ENCODE measurements at regions not wholly inside any gene's neighbourhood (a gene's known extent, or its start where the extent isn't known, plus 50 kb on each side); places are given as distances from the start of the nearest gene placed in this dataset.

GRCh38 chr11:103842191-103842590 lies 194.2 kb upstream of the DDI1 start:
- peaks cover 0 to 8% (median 0%) of the 10 kb centered on the region in 10 experiments; a peak in 4 of 20 replicates for H3K4me1 ChIP-seq
- H3K36me3 ChIP-seq: no peaks in the 10 kb centered on the region
- no peak for TF ChIP-seq Cebpa-rat (IDR thresholded peaks at IDR 0.05)
- H4K20me1 ChIP-seq: no peaks in the 10 kb centered on the region
- peak overlapping the region in 1 of 11 experiments; percentile 21; a peak in 1 of 22 replicates for H3K4me2 ChIP-seq
- no peak overlapping the region for H3K9ac ChIP-seq
- no peaks in the 10 kb centered on the region for H3K27me3 ChIP-seq
- no peak overlapping the region for H3K4me3 ChIP-seq
- H3K9me3 ChIP-seq (replicated peaks in 1 of 11): peaks cover 0 to 5% (median under 1%) of the 10 kb centered on the region in 11 experiments; a peak in 10 of 22 replicates
- H3K27ac ChIP-seq: no peak overlapping the region

DNA sequence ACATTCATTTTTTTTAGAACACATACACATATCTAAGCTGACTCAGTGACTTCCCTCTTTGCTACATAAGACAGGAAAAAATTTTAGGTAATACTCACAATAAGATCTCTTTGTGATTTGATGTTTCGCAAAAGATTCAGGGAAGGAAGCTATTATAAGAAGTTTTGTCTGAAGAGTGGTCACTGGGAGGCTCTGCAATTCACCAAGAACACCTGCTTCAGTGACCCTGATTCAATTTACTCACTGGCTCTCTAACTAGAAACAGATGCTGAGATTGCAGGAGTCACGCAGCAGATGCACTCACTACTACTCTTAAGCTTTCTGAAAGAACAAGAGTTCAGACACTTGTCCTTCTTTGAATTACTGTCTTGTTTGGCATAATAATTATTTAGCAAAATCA lies 193.6 kb upstream of the DDI1 start:
- Histone ChIP-seq H3K4me3 (no peak overlapping the region), H3K27ac (no peak overlapping the region), H3K27me3 (no peaks in the 10 kb centered on the region), H3K36me3 (no peaks in the 10 kb centered on the region), H3K4me1 (peaks cover 0 to 8% (median 0%) of the 10 kb centered on the region in 10 experiments; a peak in 4 of 20 replicates), H3K9me3 (replicated peaks in 1 of 11) (no peaks in the 10 kb centered on the region; a peak in 1 of 22 replicates), H3K9ac (no peak overlapping the region), H3K4me2 (peak overlapping the region in 1 of 11 experiments; percentile 21; a peak in 1 of 22 replicates), H4K20me1 (no peaks in the 10 kb centered on the region)
- no peak for TF ChIP-seq Cebpa-rat (IDR thresholded peaks at IDR 0.05)

DNA sequence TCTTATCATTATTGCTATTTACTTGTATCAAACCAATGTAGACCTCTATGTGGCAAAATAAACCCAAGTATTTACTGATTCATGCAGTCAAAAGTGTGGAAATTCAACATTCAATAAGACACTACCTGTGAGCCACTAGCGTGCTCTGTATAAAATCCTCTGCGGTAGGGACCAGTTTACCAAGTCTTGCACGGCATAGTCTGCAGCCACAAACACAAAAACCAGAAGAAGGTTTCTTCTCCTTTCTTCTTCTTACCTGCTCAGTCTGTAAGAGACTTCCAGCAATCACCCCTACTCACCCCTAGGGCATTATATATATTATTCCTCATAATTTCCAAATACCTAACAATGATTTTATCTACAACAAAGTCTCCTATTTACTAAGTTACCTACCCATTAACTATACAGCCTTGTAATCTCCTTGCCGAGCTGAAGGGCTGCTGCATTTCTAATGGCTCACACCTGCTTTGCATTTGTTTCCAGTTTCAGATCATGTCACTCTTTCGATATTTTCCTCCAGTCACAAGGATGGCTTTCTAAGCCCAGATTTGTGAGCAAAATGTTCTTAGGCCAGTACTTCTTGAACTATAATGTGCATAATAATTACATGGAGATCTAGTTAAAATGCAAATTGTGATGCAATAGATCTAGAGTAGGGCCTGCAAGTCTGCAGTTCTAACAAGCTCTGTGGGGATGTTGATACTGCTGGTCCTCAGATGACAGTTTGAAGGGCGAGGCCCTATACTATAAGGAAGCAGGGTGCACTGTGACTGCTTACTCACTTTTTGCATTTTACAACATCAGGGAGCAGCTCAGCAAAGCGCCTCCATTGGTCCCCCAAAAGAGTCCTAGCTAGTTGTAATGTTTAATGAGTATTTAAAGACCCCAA lies 191.9 kb upstream of the DDI1 start:
- H3K27ac ChIP-seq: no peak overlapping the region
- H3K4me3 ChIP-seq: no peak overlapping the region
- H4K20me1 ChIP-seq: no peaks in the 10 kb centered on the region
- H3K4me1 ChIP-seq: peaks cover 0 to 8% (median 0%) of the 10 kb centered on the region in 10 experiments; a peak in 4 of 20 replicates
- no peak overlapping the region for H3K9ac ChIP-seq
- no peaks in the 10 kb centered on the region for H3K36me3 ChIP-seq
- no peak overlapping the region for H3K4me2 ChIP-seq
- H3K9me3 ChIP-seq (replicated peaks in 1 of 11): no peaks in the 10 kb centered on the region
- no peaks in the 10 kb centered on the region for H3K27me3 ChIP-seq
- 0 out of 22 replicates have a peak, but pooled peaks of 1 of the 11 experiments have one; percentile 44 for TF ChIP-seq Cebpa-rat (IDR thresholded peaks at IDR 0.05)

DNA sequence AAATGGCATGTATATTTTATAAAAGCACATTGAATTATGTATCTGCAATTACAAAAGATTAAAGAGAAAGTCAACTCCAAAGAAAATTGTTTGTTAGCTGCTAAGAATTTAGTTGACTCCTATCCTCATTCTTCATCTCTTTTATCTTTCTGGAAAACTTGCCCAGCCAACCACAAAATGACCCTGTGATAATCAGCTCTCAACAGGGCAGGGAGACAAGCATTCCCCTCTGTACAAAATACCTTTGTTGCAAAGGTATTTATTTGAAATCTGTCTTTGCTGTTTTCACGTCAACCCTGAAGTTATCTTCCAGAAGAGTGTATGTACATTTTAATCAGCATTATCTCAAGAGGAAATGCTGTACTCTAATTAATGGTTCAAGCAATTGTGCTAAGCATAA lies 191.1 kb upstream of the DDI1 start:
- no peak overlapping the region for H3K4me3 ChIP-seq
- H3K27me3 ChIP-seq: no peaks in the 10 kb centered on the region
- no peaks in the 10 kb centered on the region for H3K9me3 ChIP-seq (replicated peaks in 1 of 11)
- H3K9ac ChIP-seq: no peak overlapping the region
- no peak overlapping the region for H3K27ac ChIP-seq
- H3K4me2 ChIP-seq: no peak overlapping the region
- no peak for TF ChIP-seq Cebpa-rat (IDR thresholded peaks at IDR 0.05)
- H4K20me1 ChIP-seq: no peaks in the 10 kb centered on the region
- H3K36me3 ChIP-seq: no peaks in the 10 kb centered on the region
- peaks cover 0 to 8% (median 0%) of the 10 kb centered on the region in 10 experiments; a peak in 4 of 20 replicates for H3K4me1 ChIP-seq

GRCh38 chr11:103848686-103849085 lies 187.8 kb upstream of the DDI1 start:
- Histone ChIP-seq H3K9ac (no peak overlapping the region), H4K20me1 (no peaks in the 10 kb centered on the region), H3K27ac (no peak overlapping the region), H3K27me3 (no peaks in the 10 kb centered on the region), H3K4me2 (no peak overlapping the region), H3K4me1 (no peaks in the 10 kb centered on the region), H3K9me3 (replicated peaks in 1 of 11) (peaks cover 0 to 4% (median 0%) of the 10 kb centered on the region in 11 experiments; a peak in 1 of 22 replicates), H3K4me3 (no peak overlapping the region), H3K36me3 (no peaks in the 10 kb centered on the region)
- TF ChIP-seq Cebpa-rat (IDR thresholded peaks at IDR 0.05): no peak

GRCh38 chr11:103849366-103849765 lies 187.1 kb upstream of the DDI1 start:
- H3K9me3 ChIP-seq (replicated peaks in 1 of 11): peaks cover 0 to 4% (median 0%) of the 10 kb centered on the region in 11 experiments; a peak in 1 of 22 replicates
- no peaks in the 10 kb centered on the region for H3K4me1 ChIP-seq
- no peaks in the 10 kb centered on the region for H3K36me3 ChIP-seq
- no peak for TF ChIP-seq Cebpa-rat (IDR thresholded peaks at IDR 0.05)
- H3K4me2 ChIP-seq: no peak overlapping the region
- H4K20me1 ChIP-seq: no peaks in the 10 kb centered on the region
- no peaks in the 10 kb centered on the region for H3K27me3 ChIP-seq
- no peak overlapping the region for H3K9ac ChIP-seq
- H3K4me3 ChIP-seq: no peak overlapping the region
- no peak overlapping the region for H3K27ac ChIP-seq

GRCh38 chr11:103850419-103851165 lies 185.8 kb upstream of the DDI1 start:
- Histone ChIP-seq H3K4me1 (no peaks in the 10 kb centered on the region), H3K36me3 (no peaks in the 10 kb centered on the region), H3K4me2 (no peak overlapping the region), H4K20me1 (no peaks in the 10 kb centered on the region), H3K4me3 (no peak overlapping the region), H3K9ac (no peak overlapping the region), H3K27ac (no peak overlapping the region), H3K9me3 (replicated peaks in 1 of 11) (peaks cover 0 to 4% (median 0%) of the 10 kb centered on the region in 11 experiments; a peak in 1 of 22 replicates), H3K27me3 (no peaks in the 10 kb centered on the region)
- no peak for TF ChIP-seq Cebpa-rat (IDR thresholded peaks at IDR 0.05)

DNA sequence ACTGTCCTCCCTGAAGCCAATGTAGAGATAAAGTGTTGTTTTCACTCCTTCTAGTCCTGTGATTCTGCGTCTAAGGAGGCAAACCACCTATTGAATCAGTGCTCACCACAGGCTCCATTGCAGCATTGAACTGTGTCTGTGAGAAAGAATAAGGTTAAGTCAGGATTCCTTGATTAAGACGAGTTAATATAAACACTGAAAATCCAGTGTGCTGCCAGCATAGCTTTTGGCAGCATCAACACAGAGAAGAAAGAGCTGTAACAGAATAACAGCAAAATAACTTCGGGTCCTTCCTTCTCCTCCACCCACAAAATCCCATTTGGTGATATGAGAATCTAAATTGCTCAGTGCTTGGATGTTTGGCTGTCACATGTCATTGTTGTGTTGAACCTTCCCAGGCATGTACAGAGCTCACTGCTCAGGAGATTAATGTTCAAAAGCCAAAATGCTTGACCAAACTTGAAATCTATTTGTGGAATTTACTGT lies 185.2 kb upstream of the DDI1 start:
- no peak overlapping the region for H3K27ac ChIP-seq
- H3K9me3 ChIP-seq (replicated peaks in 1 of 11): peaks cover 0 to 6% (median 0%) of the 10 kb centered on the region in 11 experiments; a peak in 2 of 22 replicates
- no peak overlapping the region for H3K9ac ChIP-seq
- no peak for TF ChIP-seq Cebpa-rat (IDR thresholded peaks at IDR 0.05)
- H3K27me3 ChIP-seq: no peaks in the 10 kb centered on the region
- H3K4me1 ChIP-seq: no peaks in the 10 kb centered on the region
- no peak overlapping the region for H3K4me3 ChIP-seq
- H3K36me3 ChIP-seq: no peaks in the 10 kb centered on the region
- no peak overlapping the region for H3K4me2 ChIP-seq
- no peaks in the 10 kb centered on the region for H4K20me1 ChIP-seq
